GM11168 (cell line): ENCODE measurements at regions not wholly inside any gene's neighbourhood (a gene's known extent, or its start where the extent isn't known, plus 50 kb on each side); places are given as distances from the start of the nearest gene placed in this dataset.
"Not testable (repeated sequence)": the region's sequence is repeated elsewhere in the genome, so short reads cannot be mapped to it uniquely, and the experiment has no call there.

Experiments used
- in situ Hi-C: fragments of 300-500 bp; cut with MboI; formaldehyde crosslinking; loops from one replicate; pipeline ENCODE4 v1.12.0; 2022; ENCODE audit warnings: low sequenced_read_pairs; ENCODE audit not compliant: unreplicated experiment

DNA sequence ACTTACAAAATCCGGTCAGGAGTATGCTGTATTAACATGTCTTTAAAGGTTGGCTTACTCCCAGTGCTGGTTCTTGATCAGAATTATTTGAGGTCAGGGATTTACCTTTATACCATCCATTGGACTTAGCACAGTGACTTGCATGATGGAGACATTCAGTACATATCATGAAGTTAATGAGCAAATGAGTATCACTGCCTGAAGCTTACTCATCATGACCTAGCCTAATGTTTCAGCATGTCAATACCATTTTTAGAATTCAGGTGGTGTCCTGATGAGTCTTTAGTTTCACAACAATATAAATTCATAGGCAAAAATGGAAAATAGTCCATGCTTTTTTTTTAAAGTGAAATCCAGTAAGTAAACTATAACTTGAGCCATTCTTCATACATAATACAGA is 226.0 kb upstream of the C9orf72 start:
- in situ Hi-C loops: no loop called here

DNA sequence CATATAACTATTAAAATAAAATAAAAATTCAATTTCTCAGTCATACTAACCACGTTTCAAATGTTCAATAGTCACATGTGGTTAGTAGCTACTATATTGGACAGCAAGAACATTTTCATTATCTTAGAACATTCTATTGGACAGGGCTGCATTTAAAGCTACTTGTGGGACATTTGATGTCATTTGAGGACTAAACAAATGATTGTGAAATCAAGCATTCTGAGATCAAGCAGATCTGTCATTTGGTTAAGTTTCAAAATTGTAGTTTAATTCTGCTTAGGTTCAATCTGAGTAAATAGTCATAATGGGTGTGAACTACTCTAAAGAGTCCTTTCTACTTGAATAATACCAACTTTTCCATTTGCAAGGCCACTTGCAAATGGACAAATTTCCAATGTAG is 226.9 kb upstream of the C9orf72 start:
- in situ Hi-C loops: no loop called here

- in situ Hi-C loops: no loop called here
Observed at GRCh38 chr9:27800692-27801370, 227.6 kb upstream of the C9orf72 start.

- in situ Hi-C loops: no loop called here
Observed at GRCh38 chr9:27801545-27801944, 228.3 kb upstream of the C9orf72 start.

DNA sequence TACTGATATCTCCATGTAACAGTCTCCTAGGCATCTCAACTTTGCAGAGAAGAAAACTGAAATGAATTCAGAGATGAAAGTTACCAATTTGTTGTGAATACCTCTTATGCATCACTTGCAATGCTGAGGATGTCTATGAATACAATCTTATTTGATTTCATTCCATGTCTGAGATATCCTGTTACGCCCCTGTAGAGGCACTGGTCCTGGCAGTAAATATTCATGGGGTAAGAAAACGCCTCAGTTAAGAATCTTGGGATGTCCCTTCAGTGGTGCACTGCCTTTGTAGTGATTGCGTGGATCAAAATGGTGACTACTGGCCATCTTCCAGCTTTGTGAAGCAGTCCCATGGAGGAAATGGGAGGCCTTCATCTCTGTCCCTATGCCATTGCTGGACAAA is 229.1 kb upstream of the C9orf72 start:
- in situ Hi-C loops: no loop called here

DNA sequence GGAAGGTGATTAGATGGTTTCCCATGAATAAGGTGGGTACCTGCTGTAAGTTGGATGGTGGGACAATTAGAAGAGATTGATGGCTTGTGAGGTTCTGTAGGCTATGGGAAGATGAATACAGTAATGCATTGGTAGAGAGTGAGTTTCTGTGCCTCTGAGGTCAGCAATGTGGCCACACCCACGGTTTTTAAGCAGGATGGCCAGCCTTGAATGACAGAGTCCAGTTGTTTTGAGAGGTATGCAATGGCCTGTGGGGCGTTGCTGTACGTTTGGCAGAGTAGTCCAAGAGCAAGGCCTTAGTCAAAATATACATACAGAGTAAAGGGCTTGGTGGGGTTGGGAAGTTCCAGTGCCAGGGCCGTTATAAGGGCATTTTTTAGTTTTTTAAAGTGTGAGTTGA is 235.6 kb upstream of the C9orf72 start:
- in situ Hi-C loops: no loop called here

- in situ Hi-C loops: no loop called here
Observed at GRCh38 chr9:27817747-27818146, 244.5 kb upstream of the C9orf72 start.

GRCh38 chr9:27818348-27818747 is 245.1 kb upstream of the C9orf72 start:
- in situ Hi-C loops: no loop called here

GRCh38 chr9:27828908-27829307 is 255.6 kb upstream of the C9orf72 start:
- in situ Hi-C loops: no loop called here

DNA sequence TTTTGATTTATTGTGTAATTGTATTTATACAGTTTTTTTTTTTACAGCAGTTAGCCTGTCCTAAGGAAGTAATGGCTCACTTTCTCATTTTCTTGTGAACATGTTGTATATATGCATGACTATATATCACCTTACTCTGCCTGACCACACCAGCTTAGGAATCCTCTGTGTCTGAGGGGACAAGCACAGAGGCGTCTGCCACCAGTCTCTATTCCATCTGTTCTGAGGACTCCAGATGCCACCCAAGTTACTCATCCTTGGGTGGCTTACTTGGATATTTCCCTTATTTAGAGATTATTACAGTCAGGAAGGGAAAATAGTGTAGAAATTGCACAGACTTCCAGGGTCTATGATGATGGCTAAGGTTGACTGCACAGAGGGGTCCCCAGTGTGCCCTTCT is 256.3 kb upstream of the C9orf72 start:
- in situ Hi-C loops: no loop called here

DNA sequence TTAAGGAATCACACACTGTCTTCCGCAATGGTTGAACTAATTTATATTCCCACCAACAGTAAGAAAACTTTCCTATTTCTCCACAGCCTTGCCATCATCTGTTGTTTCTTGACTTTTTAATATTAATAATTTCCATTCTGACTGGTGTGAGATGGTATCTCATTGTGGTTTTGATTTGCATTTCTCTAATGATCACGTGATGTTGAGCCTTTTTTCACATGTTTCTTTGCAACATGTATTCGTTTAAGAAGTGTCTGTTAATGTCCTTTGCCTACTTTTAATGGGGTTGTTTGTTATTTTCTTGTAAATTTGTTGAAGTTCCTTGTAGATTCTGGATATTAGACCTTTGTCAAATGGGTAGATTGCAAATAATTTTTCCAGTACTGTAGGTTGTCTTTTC is 258.8 kb upstream of the C9orf72 start:
- in situ Hi-C loops: not testable (repeated sequence)

GRCh38 chr9:27835286-27835685 is 262.0 kb upstream of the C9orf72 start:
- in situ Hi-C loops: no loop called here

DNA sequence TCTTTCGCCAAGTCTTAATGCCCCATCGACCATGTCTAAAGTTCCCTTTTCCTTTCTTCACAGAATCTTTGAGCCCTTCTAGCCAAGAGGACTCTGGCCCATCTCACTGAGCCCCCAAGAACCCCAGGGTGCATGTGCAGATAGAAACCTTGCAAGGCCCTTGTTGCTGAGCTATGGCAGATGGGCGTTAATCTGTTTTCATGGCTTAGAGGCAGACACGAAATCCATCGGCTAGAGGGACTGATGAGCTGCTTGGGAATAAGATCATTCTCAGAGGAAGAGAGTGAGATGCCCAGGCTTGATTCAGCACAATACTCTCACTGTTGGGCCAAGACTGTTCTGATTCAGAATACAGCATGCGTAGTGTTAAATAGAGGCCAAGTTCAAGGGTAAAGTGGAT is 262.5 kb upstream of the C9orf72 start:
- in situ Hi-C loops: no loop called here

DNA sequence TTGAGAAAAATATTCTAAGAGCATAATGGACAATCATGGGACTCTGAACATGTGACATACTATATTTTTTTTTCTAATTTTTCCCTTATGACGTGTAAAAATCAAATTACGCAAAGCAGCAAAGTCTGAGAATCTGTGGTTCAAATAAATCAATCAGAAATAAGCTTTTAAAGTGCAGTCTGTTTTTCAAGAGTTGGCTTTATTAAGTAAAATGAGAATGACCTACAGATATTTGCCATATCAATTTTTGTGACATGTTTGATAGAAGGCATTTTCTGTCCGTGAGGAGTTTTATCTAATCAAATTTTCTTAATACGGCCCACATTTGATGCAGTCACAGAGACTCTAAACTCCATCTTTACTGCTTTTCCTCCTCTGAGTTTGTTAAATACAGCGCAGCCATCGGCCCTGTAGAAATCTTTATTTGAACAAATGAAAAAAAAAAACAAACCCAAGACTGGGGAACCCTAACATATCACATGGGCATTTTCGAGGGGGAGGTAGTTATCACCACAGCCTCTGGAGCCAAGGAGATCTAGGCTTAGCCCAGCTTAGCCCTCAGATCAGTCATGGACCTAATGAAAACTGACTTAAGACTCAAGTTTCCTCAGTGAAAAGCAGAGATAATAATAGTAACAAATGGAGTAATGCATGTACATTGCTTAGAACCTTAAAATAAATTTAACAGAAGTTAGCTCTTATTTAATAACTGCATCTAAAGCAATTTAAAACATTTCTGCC is 263.6 kb upstream of the C9orf72 start:
- in situ Hi-C loops: no loop called here

DNA sequence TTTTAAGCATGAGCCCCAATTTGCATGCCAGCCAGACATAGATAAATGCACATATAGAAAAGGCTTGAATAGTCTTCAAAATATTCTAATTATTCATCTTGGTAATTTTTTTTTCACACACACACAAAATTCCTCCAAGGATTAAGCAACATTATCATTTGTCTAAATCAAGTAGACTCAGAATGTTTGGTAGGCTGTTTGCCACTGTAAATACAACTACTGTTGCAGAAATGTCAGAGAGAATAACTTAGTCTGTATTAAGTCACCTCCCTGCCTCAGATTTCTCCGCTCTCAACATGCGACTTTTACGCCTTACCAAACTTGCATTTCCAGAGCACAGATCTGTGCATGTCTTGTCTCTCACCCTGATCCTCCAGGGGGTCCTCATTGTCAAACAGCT is 265.6 kb upstream of the C9orf72 start:
- in situ Hi-C loops: no loop called here

DNA sequence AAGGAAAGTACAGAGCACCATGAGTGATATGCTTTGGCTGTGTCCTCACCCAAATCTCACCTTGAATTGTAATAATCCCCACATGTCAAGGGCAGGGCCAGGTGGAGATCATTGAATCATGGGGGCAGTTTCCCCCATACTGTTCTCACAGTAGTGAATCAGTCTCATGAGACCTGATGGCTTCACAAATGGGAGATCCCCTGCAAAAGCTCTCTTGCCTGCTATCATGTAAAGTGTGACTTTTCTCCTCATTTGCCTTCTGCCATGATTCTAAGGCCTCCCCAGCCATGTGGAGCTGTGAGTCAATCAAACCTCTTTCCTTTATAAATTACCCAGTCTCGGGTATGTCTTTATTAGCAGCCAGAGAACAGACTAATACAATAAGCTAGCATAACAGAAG is 266.5 kb upstream of the C9orf72 start:
- in situ Hi-C loops: not testable (repeated sequence)

DNA sequence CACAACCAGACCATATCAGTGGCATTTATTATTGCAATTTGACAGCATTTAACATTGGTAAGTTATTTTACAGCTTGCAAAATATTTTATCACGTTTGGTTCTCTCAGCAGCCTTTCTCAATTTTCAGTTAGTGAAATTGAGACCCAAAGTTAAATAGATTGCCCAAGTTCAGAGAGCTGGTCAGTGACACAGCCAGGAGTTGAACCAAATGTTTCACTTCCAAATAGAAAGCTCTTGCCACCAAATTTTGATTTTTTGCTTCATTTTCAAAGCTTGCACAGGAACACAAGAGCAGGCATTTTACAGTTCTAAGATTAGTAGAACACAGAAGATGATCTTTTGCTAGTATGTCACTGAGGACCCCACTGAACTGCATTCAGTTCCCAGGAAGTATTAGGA is 271.5 kb upstream of the C9orf72 start:
- in situ Hi-C loops: no loop called here

GRCh38 chr9:27847380-27847779 is 274.1 kb upstream of the C9orf72 start:
- in situ Hi-C loops: no loop called here

GRCh38 chr9:27847818-27848217 is 274.5 kb upstream of the C9orf72 start:
- in situ Hi-C loops: no loop called here

DNA sequence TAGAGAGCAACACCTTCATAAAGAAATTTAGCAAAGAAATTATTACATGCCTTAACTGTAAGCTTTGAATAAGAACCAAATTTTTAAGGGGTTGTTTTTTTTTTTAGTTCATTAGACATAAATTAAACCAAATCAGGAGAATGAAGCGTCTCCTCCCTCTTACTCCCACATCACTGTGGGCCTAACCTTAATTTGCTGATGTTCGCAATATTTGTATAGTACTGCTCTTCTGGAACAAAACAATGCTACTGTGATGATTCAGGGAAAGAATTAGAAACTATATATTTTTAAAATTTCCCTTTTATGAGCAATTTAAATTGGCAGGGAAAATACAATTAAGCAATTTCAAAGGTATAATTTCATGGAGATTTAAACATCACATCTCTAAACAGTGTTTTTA is 275.0 kb upstream of the C9orf72 start:
- in situ Hi-C loops: no loop called here

GRCh38 chr9:27851858-27852257 is 278.6 kb upstream of the C9orf72 start:
- in situ Hi-C loops: no loop called here

GRCh38 chr9:27853529-27853928 is 280.2 kb upstream of the C9orf72 start:
- in situ Hi-C loops: no loop called here
